MM.1S (cell line): ENCODE measurements at regions not wholly inside any gene's neighbourhood (a gene's known extent, or its start where the extent isn't known, plus 50 kb on each side); places are given as distances from the start of the nearest gene placed in this dataset.

Experiments used
- DNase-seq: peaks from one replicate; pipeline ENCODE4 v3.0.0-alpha.2; 2015
- H2AFZ ChIP-seq: fragments of 300-600 bp; sonication (generic); 2 replicates; pipeline ENCODE4 v1.6.0; 2016; ENCODE audit warnings: antibody characterized with exemption, low read length
- H3F3A ChIP-seq: fragments of 300-600 bp; sonication (generic); 2 replicates; pipeline ENCODE4 v1.6.1; 2016; ENCODE audit warnings: mild to moderate bottlenecking, antibody characterized with exemption, low read length, moderate library complexity, mixed read lengths; ENCODE audit not compliant: insufficient read depth
- H3K27ac ChIP-seq: fragments of 300-600 bp; sonication (generic); 2 replicates; pipeline ENCODE4 v1.5.1; 2016; ENCODE audit warnings: mild to moderate bottlenecking, low read length
- H3K27me3 ChIP-seq: fragments of 300-600 bp; sonication (generic); replicated peaks from 2 replicates; pipeline ENCODE4 v1.6.0; 2016; ENCODE audit warnings: low read length; ENCODE audit not compliant: insufficient read depth
- H3K36me3 ChIP-seq: fragments of 300-600 bp; sonication (generic); replicated peaks from 2 replicates; pipeline ENCODE4 v1.6.1; 2016; ENCODE audit warnings: mild to moderate bottlenecking, low read length, mixed read lengths; ENCODE audit not compliant: insufficient read depth
- H3K4me1 ChIP-seq: fragments of 300-600 bp; sonication (generic); 2 replicates; pipeline ENCODE4 v1.6.1; 2016; ENCODE audit warnings: low read length, mixed read lengths
- H3K4me2 ChIP-seq: fragments of 300-600 bp; sonication (generic); 2 replicates; pipeline ENCODE4 v1.6.0; 2016; ENCODE audit warnings: low read depth, low read length
- H3K4me3 ChIP-seq: fragments of 300-600 bp; sonication (generic); 2 replicates; pipeline ENCODE4 v1.5.1; 2016; ENCODE audit warnings: low read length, mixed read lengths
- H3K79me2 ChIP-seq: fragments of 300-600 bp; sonication (generic); 2 replicates; pipeline ENCODE4 v1.6.1; 2016; ENCODE audit warnings: mixed run types, low read length, mixed read lengths
- H3K9ac ChIP-seq: fragments of 300-600 bp; sonication (generic); 2 replicates; pipeline ENCODE4 v1.6.1; 2016; ENCODE audit warnings: low read length, mixed read lengths
- H3K9me2 ChIP-seq: fragments of 300-600 bp; sonication (generic); replicated peaks from 2 replicates; pipeline ENCODE4 v1.6.1; 2016; ENCODE audit warnings: mild to moderate bottlenecking, low read length, mixed read lengths; ENCODE audit not compliant: insufficient read depth
- H3K9me3 ChIP-seq: fragments of 300-600 bp; sonication (generic); replicated peaks from 2 replicates; pipeline ENCODE4 v1.6.1; 2016; ENCODE audit warnings: mild to moderate bottlenecking, low read length, mixed read lengths; ENCODE audit not compliant: insufficient read depth
- H4K20me1 ChIP-seq: fragments of 300-600 bp; sonication (generic); 2 replicates; pipeline ENCODE4 v1.6.1; 2016; ENCODE audit warnings: mild to moderate bottlenecking, low read length, moderate library complexity, mixed read lengths; ENCODE audit not compliant: insufficient read depth
- EZH2 ChIP-seq: fragments of 300-600 bp; sonication (generic); optimal IDR thresholded peaks from 2 replicates; pipeline ENCODE3; 2017; ENCODE audit warnings: low read depth, mild to moderate bottlenecking, antibody characterized with exemption, low read length, mixed read lengths
- EZH2phosphoT487 ChIP-seq: fragments of 300-600 bp; sonication (generic); IDR thresholded peaks from 2 replicates; pipeline ENCODE4 v1.6.1; 2018; ENCODE audit warnings: antibody characterized with exemption, low read length
- TF ChIP-seq, protein P1 (sequence below): fragments of 300-600 bp; sonication (generic); IDR thresholded peaks from 2 replicates; pipeline ENCODE4 v1.5.1; 2016; ENCODE audit warnings: antibody characterized with exemption, low read length, mixed read lengths

DNA sequence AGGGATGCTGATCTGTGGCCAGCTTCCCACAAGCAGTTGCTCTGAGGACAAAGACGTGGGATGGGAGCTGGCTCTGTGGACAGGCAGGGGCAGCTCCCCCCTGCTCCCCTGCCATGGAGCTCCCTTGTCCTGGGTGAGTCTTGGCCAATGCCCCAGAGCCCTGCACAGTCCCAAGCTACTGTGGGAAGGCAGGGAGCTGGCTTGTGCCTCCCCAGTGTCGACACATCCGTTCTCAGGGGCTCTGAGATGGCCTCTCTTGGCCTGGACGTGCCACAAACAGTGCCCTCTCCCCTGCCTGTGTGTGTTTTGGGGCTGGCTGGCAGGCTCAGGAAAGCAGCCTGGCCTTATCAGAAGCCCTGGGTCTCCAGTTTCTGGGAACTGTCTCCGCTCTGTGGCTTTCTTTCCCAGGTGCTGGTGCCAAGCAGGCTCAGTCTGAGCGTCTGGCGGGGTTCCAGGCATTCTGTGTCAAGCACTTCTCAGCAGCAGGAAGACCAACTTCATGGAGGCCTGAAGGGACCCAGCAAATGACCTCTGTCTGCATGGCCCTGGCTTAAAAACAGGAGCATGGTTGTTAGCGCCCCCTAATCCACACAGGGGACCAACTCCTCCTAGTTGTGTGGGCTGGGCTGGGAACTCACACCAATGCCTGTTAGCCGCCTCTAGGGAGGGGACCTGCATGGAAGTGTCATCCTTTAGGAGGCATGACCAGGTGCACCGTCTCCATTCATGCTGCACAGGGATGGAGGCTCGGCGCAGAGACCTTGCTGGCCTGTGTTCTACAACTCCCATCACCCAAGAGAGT is 375.2 kb downstream of the RPS24 start:
- no peaks in the 10 kb centered on the region for H3K9me3 ChIP-seq
- no peak for DNase-seq
- no peak overlapping the region for H3K4me3 ChIP-seq
- no peaks in the 10 kb centered on the region for H3K27me3 ChIP-seq
- no peak for TF ChIP-seq EZH2
- TF ChIP-seq, protein P1, sequence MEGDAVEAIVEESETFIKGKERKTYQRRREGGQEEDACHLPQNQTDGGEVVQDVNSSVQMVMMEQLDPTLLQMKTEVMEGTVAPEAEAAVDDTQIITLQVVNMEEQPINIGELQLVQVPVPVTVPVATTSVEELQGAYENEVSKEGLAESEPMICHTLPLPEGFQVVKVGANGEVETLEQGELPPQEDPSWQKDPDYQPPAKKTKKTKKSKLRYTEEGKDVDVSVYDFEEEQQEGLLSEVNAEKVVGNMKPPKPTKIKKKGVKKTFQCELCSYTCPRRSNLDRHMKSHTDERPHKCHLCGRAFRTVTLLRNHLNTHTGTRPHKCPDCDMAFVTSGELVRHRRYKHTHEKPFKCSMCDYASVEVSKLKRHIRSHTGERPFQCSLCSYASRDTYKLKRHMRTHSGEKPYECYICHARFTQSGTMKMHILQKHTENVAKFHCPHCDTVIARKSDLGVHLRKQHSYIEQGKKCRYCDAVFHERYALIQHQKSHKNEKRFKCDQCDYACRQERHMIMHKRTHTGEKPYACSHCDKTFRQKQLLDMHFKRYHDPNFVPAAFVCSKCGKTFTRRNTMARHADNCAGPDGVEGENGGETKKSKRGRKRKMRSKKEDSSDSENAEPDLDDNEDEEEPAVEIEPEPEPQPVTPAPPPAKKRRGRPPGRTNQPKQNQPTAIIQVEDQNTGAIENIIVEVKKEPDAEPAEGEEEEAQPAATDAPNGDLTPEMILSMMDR: no peak
- no peak for TF ChIP-seq EZH2phosphoT487
- H3K9ac ChIP-seq: no peak overlapping the region
- no peaks in the 10 kb centered on the region for H3K36me3 ChIP-seq
- H4K20me1 ChIP-seq: no peaks in the 10 kb centered on the region
- H3F3A ChIP-seq: no peaks in the 10 kb centered on the region
- H3K79me2 ChIP-seq: no peaks in the 10 kb centered on the region
- H3K9me2 ChIP-seq: no peaks in the 10 kb centered on the region
- no peak overlapping the region for H3K27ac ChIP-seq
- H3K4me2 ChIP-seq: no peak overlapping the region
- no peaks in the 10 kb centered on the region for H3K4me1 ChIP-seq
- H2AFZ ChIP-seq: no peak overlapping the region

DNA sequence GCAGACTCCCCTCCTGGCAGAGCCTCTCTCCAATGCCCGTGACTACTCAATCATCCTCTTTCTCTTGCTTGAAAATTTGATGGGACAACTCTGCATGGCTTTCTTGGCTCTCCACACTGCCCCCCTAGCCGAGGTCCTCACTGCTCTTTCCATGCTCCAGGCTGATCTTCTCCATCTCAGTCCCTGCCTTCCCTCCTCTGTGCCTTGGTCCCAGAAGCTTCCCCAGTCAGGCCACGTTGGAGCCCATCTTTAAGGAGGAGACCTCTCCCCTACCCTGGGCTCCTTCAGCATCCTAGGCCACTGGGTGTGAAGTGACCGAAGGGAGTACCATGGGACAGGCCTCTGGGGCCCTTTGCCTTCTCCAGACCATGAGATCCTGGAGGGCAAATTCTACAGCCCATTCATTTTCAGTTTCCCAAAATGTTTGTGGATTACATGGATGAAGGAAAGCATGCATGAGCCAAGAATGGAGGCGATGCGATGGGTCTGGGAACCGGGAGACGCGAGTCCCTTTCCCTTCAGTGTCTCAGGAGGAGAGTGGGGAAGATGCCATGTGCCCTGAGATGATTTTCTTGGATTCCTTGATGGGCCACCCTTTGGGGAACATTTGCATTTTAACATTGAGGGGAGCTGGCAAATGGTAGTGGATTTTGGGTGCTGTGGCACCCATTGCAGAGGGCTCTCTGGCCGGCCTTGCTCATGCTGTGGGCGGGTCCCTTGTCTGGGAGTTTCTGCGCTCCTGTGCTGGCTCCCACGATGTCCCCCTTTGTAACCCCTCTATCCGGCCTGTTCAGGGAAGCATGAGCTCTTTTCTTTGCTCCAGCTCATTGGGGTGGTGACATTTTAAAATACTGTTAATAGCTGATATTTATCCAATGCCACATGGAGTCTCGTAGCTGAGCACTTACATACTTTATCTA is 376.6 kb downstream of the RPS24 start:
- Histone ChIP-seq H3K4me1 (no peaks in the 10 kb centered on the region), H3K9ac (no peak overlapping the region), H2AFZ (no peak overlapping the region), H4K20me1 (no peaks in the 10 kb centered on the region), H3F3A (no peaks in the 10 kb centered on the region), H3K4me3 (no peak overlapping the region), H3K79me2 (no peaks in the 10 kb centered on the region), H3K4me2 (no peak overlapping the region), H3K27ac (no peak overlapping the region), H3K27me3 (no peaks in the 10 kb centered on the region), H3K9me2 (no peaks in the 10 kb centered on the region), H3K36me3 (no peaks in the 10 kb centered on the region), H3K9me3 (no peaks in the 10 kb centered on the region)
- TF ChIP-seq, protein P1: no peak
- TF ChIP-seq EZH2phosphoT487: no peak
- TF ChIP-seq EZH2: no peak
- DNase-seq: no peak

DNA sequence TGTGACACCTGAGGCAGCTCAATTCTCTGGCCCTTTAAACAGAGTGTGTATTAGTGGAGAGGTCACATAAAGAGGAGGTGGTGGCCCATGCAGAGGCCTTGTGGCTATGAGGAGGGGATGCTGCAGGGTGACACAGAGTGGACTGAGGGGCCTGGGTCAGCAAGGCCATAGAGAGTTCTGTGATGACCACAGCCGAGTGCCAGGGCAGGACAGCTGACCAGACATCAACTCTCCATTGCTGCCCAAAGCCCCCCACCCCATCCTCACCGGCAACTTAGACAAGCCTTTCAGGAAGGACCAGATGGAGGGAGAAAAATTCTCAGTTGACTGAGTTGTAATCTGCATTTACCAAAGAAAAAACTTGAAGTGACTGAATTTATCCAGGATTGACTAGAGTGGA is 378.1 kb downstream of the RPS24 start:
- no peaks in the 10 kb centered on the region for H3K36me3 ChIP-seq
- no peak for DNase-seq
- no peaks in the 10 kb centered on the region for H3F3A ChIP-seq
- H2AFZ ChIP-seq: no peak overlapping the region
- H3K27ac ChIP-seq: no peak overlapping the region
- H3K9ac ChIP-seq: no peak overlapping the region
- no peak overlapping the region for H3K4me2 ChIP-seq
- no peaks in the 10 kb centered on the region for H3K27me3 ChIP-seq
- H3K4me3 ChIP-seq: no peak overlapping the region
- H3K79me2 ChIP-seq: no peaks in the 10 kb centered on the region
- H3K9me3 ChIP-seq: no peaks in the 10 kb centered on the region
- no peaks in the 10 kb centered on the region for H3K9me2 ChIP-seq
- H3K4me1 ChIP-seq: no peaks in the 10 kb centered on the region
- TF ChIP-seq EZH2phosphoT487: no peak
- TF ChIP-seq, protein P1: no peak
- TF ChIP-seq EZH2: no peak
- H4K20me1 ChIP-seq: no peaks in the 10 kb centered on the region
